ENCODE measurements at regions not wholly inside any gene's neighbourhood (a gene's known extent, or its start where the extent isn't known, plus 50 kb on each side); places are given as distances from the start of the nearest gene placed in this dataset.

GRCh38 chr1:164477343-164477742, 81.6 kb upstream of the PBX1 start:
- no peaks in the 10 kb centered on the region for H3K36me3 Mint-ChIP-seq
- no peak overlapping the region for H3K4me3 Mint-ChIP-seq
- H3K27ac Mint-ChIP-seq = no peak overlapping the region
- H3K4me1 Mint-ChIP-seq = no peaks in the 10 kb centered on the region
- no peaks in the 10 kb centered on the region for H3K9me3 Mint-ChIP-seq
- DNase-seq = no peak
- peaks cover 0 to 7% (median 1%) of the 10 kb centered on the region in 3 donors for H3K27me3 Mint-ChIP-seq (ENCODE audit: low read depth in 3 of 3)

GRCh38 chr1:164479242-164479641, 79.7 kb upstream of the PBX1 start:
- H3K4me3 Mint-ChIP-seq = no peak overlapping the region
- H3K9me3 Mint-ChIP-seq = no peaks in the 10 kb centered on the region
- H3K36me3 Mint-ChIP-seq = no peaks in the 10 kb centered on the region
- no peaks in the 10 kb centered on the region for H3K4me1 Mint-ChIP-seq
- H3K27me3 Mint-ChIP-seq (ENCODE audit: low read depth in 3 of 3) = peaks cover 0 to 7% (median 1%) of the 10 kb centered on the region in 3 donors
- H3K27ac Mint-ChIP-seq = no peak overlapping the region
- no peak for DNase-seq

- Mint-ChIP-seq H3K9me3 (peaks cover 0 to 2% (median 0%) of the 10 kb centered on the region in 6 donors), H3K4me1 (no peaks in the 10 kb centered on the region), H3K36me3 (no peaks in the 10 kb centered on the region), H3K27me3 (ENCODE audit: low read depth in 3 of 3) (peaks cover 3 to 8% (median 3%) of the 10 kb centered on the region in 3 donors), H3K4me3 (no peak overlapping the region), H3K27ac (no peak overlapping the region)
- no peak for DNase-seq
Measured at GRCh38 chr1:164480285-164480907, 78.6 kb upstream of the PBX1 start.

- DNase-seq = no peak
- Mint-ChIP-seq H3K36me3 (no peaks in the 10 kb centered on the region), H3K4me3 (no peak overlapping the region), H3K27me3 (ENCODE audit: low read depth in 3 of 3) (peaks cover 2 to 3% (median 3%) of the 10 kb centered on the region in 3 donors), H3K9me3 (peaks cover 0 to 1% (median 0%) of the 10 kb centered on the region in 6 donors), H3K4me1 (no peaks in the 10 kb centered on the region), H3K27ac (no peak overlapping the region)
Measured at GRCh38 chr1:164495905-164496304, 63.1 kb upstream of the PBX1 start.

- Mint-ChIP-seq H3K4me3 (no peak overlapping the region), H3K9me3 (peaks cover 0 to 6% (median 3%) of the 10 kb centered on the region in 6 donors), H3K27me3 (ENCODE audit: low read depth in 3 of 3) (peaks cover under 1 to 4% (median 3%) of the 10 kb centered on the region in 3 donors), H3K36me3 (peaks cover 0 to 3% (median 0%) of the 10 kb centered on the region in 3 donors), H3K27ac (no peak overlapping the region), H3K4me1 (no peaks in the 10 kb centered on the region)
- no peak for DNase-seq
Measured at GRCh38 chr1:164498792-164499191, 60.2 kb upstream of the PBX1 start.

GRCh38 chr1:164504749-164505148, 54.2 kb upstream of the PBX1 start:
- peaks cover 0 to 6% (median 3%) of the 10 kb centered on the region in 6 donors for H3K9me3 Mint-ChIP-seq
- peaks cover 0 to 7% (median 0%) of the 10 kb centered on the region in 3 donors for H3K27me3 Mint-ChIP-seq (ENCODE audit: low read depth in 3 of 3)
- H3K4me1 Mint-ChIP-seq = no peaks in the 10 kb centered on the region
- no peak overlapping the region for H3K4me3 Mint-ChIP-seq
- no peak for DNase-seq
- no peak overlapping the region for H3K27ac Mint-ChIP-seq
- peaks cover 0 to 3% (median 0%) of the 10 kb centered on the region in 3 donors for H3K36me3 Mint-ChIP-seq

Data from immature natural killer cell (primary cell).